GM12878 (cell line): ENCODE measurements at regions not wholly inside any gene's neighbourhood (a gene's known extent, or its start where the extent isn't known, plus 50 kb on each side); places are given as distances from the start of the nearest gene placed in this dataset.

Experiments
- ATAC-seq: fragments of 200-7000 bp; cut with Tn5 transposase; 3 replicates; pipeline ENCODE4 v1.9.1; 2020; ENCODE audit warnings: mild to moderate bottlenecking, moderate library complexity
- BruUV-seq: library from RNA; stranded (reverse); fragments of 400-500 nt; replicated peaks from 2 replicates; lab custom pipeline; 2021; lab: Mats Ljungman, UMichigan
- CTCF ChIA-PET: fragments of 300-600 bp; sonication (Branson Sonifier 250); formaldehyde crosslinking; extraction: SDS; loops from one replicate; lab custom pipeline; 2021; ENCODE audit warnings: inconsistent platforms; lab: Yijun Ruan, JAX
- POLR2A ChIA-PET: fragments of 350-600 bp; formaldehyde crosslinking; extraction: SDS; loops from one replicate; lab custom pipeline; 2021; ENCODE audit warnings: inconsistent platforms; lab: Charles Lee
- RAD21 ChIA-PET: fragments of 300-600 bp; sonication (Branson Sonifier 250); formaldehyde crosslinking; loops from one replicate; lab custom pipeline; 2023; ENCODE audit warnings: antibody characterized with exemption; ENCODE audit not compliant: unreplicated experiment; lab: Charles Lee
- SMC1A ChIA-PET: fragments of 300-600 bp; sonication (Branson Sonifier 250); formaldehyde crosslinking; loops from one replicate; lab custom pipeline; 2023; ENCODE audit not compliant: unreplicated experiment, uncharacterized antibody; lab: Charles Lee
- DNase-seq: peaks from one replicate; pipeline ENCODE4 v3.0.0-alpha.2; 2011; ENCODE audit warnings: low read depth, low spot score
- FAIRE-seq: peaks from 3 replicates; lab custom pipeline; 2011; peaks lifted over from hg19 to GRCh38; lab: Jason Lieb, UNC
- H2AFZ ChIP-seq: 2 replicates; pipeline ENCODE4 v1.6.0; 2011; ENCODE audit warnings: low read depth, low read length, control low read depth; ENCODE audit not compliant: control insufficient read depth
- H3K27ac ChIP-seq: 2 replicates; pipeline ENCODE4 v1.5.1; 2011; ENCODE audit warnings: control low read depth; ENCODE audit not compliant: control insufficient read depth, insufficient read depth
- H3K27me3 ChIP-seq, 2 experiments: replicated peaks in 1 of 2; 2 replicates each; pipeline versions ENCODE4 v1.6.0 to v1.6.1; 2011; ENCODE audit warnings: low read length in 1 of 2; ENCODE audit not compliant: control insufficient read depth in 2 of 2, insufficient read depth in 2 of 2
- H3K36me3 ChIP-seq, 2 experiments: 2 replicates each; pipeline ENCODE4 v1.5.1; 2011; ENCODE audit warnings: low read length in 1 of 2; ENCODE audit not compliant: control insufficient read depth in 2 of 2, insufficient read depth in 2 of 2
- H3K4me1 ChIP-seq: 2 replicates; pipeline ENCODE4 v1.6.1; 2011; ENCODE audit warnings: mild to moderate bottlenecking, low read length, moderate library complexity, mixed read lengths; ENCODE audit not compliant: control insufficient read depth, insufficient read depth
- H3K4me2 ChIP-seq: 2 replicates; pipeline ENCODE4 v1.6.0; 2011; ENCODE audit warnings: control low read depth; ENCODE audit not compliant: control insufficient read depth, insufficient read depth
- H3K4me3 ChIP-seq: fragments of 200-600 bp; sonication (generic); 2 replicates; pipeline ENCODE4 v1.5.1; 2016
- H3K79me2 ChIP-seq: 2 replicates; pipeline ENCODE4 v1.6.0; 2011; ENCODE audit warnings: low read length; ENCODE audit not compliant: control insufficient read depth, insufficient read depth
- H3K9ac ChIP-seq: 2 replicates; pipeline ENCODE4 v1.8.0; 2011; ENCODE audit warnings: low read length, control low read depth, mixed read lengths; ENCODE audit not compliant: control insufficient read depth, insufficient read depth
- H3K9me3 ChIP-seq: replicated peaks from 3 replicates; pipeline ENCODE4 v1.5.1; 2011; ENCODE audit warnings: mild to moderate bottlenecking, low read length; ENCODE audit not compliant: control insufficient read depth, insufficient read depth
- H4K20me1 ChIP-seq: 2 replicates; pipeline ENCODE4 v1.6.0; 2011; ENCODE audit not compliant: control insufficient read depth, insufficient read depth
- BMI1 ChIP-seq: fragments of 450-650 bp; IDR thresholded peaks from 2 replicates; pipeline ENCODE4 v1.6.1; 2016; ENCODE audit warnings: mild to moderate bottlenecking, moderate library complexity, borderline replicate concordance
- CEBPB ChIP-seq, 2 experiments: fragments of 150-350 bp in 1 of 2; IDR thresholded peaks; 2 replicates each; pipeline ENCODE4 v1.6.1; 2012 to 2014; ENCODE audit warnings: low read depth in 2 of 2, low read length in 2 of 2, borderline replicate concordance in 1 of 2, inconsistent platforms in 1 of 2
- CREM ChIP-seq: IDR thresholded peaks from 2 replicates; pipeline ENCODE4 v1.6.1; 2014; ENCODE audit warnings: antibody characterized with exemption, low read depth
- ESRRA ChIP-seq: IDR thresholded peaks from 2 replicates; pipeline ENCODE4 v1.6.1; 2012; ENCODE audit warnings: mild to moderate bottlenecking, low read length, improper control_type of control experiment
- FOS ChIP-seq: IDR thresholded peaks from 3 replicates; pipeline ENCODE4 v1.6.1; 2011; ENCODE audit warnings: borderline replicate concordance; ENCODE audit not compliant: insufficient read length; ENCODE audit errors: extremely low read depth
- HDAC6 ChIP-seq: fragments of 200-600 bp; sonication (generic); IDR thresholded peaks from one replicate; pipeline ENCODE4 v1.8.0; 2017; ENCODE audit warnings: antibody characterized with exemption; ENCODE audit not compliant: unreplicated experiment
- MYB ChIP-seq: fragments of 150-350 bp; IDR thresholded peaks from 2 replicates; pipeline ENCODE4 v1.6.1; 2014; ENCODE audit warnings: mild to moderate bottlenecking, low read depth, low read length, borderline replicate concordance
- POU2F2 ChIP-seq: IDR thresholded peaks from 3 replicates; pipeline ENCODE4 v1.6.1; 2011; ENCODE audit warnings: low read depth, mild to moderate bottlenecking, low read length, borderline replicate concordance
- RELA ChIP-seq: fragments of 450-650 bp; IDR thresholded peaks from 2 replicates; pipeline ENCODE4 v1.8.0; 2014; ENCODE audit warnings: borderline replicate concordance; ENCODE audit not compliant: partially characterized antibody
- WRNIP1 ChIP-seq: IDR thresholded peaks from 2 replicates; pipeline ENCODE4 v1.6.1; 2011; ENCODE audit warnings: low read depth, low read length, improper control_type of control experiment, borderline replicate concordance
- ZNF207 ChIP-seq: fragments of 450-650 bp; IDR thresholded peaks from 2 replicates; pipeline ENCODE4 v1.6.1; 2014; ENCODE audit warnings: antibody characterized with exemption, mild to moderate bottlenecking, borderline replicate concordance
- ZZZ3 ChIP-seq: IDR thresholded peaks from 2 replicates; pipeline ENCODE4 v1.6.1; 2011; ENCODE audit warnings: low read depth; ENCODE audit not compliant: control insufficient read depth, insufficient read length
- WGBS: methylation state at CpG from one replicate; pipeline ENCODE4 v1.1.6; 2016; ENCODE audit warnings: low lambda C conversion rate; ENCODE audit not compliant: insufficient replicate concordance, insufficient coverage; ENCODE audit errors: missing lambda C conversion rate; 5-methylcytosine and 5-hydroxymethylcytosine counted together
- in situ Hi-C: fragments of 300-500 bp; cut with MboI; formaldehyde crosslinking; loops from 9 replicates; pipeline ENCODE4 v1.14.3; 2018; ENCODE audit warnings: mixed read lengths
- intact Hi-C: fragments of 100-400 bp; cut with micrococcal nuclease; formaldehyde crosslinking; loops from one replicate; pipeline ENCODE4 v1.14.2; 2022; ENCODE audit not compliant: unreplicated experiment
- TF ChIP-seq, protein P1 (sequence below): fragments of 150-350 bp; IDR thresholded peaks from 2 replicates; pipeline ENCODE4 v1.6.1; 2016; ENCODE audit warnings: low read depth, low read length
- TF ChIP-seq, protein P2 (sequence below): fragments of 450-650 bp; IDR thresholded peaks from 2 replicates; pipeline ENCODE4 v1.6.1; 2017; ENCODE audit warnings: mild to moderate bottlenecking

DNA sequence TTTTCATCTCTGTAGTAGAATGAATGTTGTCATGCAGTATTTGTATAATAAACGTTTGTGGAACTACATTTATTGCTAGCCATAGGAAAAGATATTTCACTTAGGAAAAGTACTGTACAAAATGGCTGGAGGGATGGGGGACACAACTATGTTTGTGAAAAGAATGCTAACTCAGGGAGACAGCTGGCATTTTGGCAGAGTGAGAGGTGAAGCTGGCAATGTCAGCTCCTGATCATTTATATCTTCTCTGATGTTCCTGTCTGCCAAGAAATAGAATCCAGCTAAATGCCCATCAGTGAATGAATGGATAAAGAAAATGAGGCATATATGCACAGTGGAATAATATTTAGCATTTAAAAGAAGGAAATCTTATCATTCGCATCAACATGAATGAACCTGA is 313.0 kb upstream of the IRAK1BP1 start:
- no peaks in the 10 kb centered on the region for H3K27me3 ChIP-seq
- 43% methylated on average over 2 of the region's 2 CpGs for WGBS
- intact Hi-C loops: no loop called here
- TF ChIP-seq RELA (no peak), CREM (no peak), POU2F2 (no peak)
- TF ChIP-seq, protein P1, sequence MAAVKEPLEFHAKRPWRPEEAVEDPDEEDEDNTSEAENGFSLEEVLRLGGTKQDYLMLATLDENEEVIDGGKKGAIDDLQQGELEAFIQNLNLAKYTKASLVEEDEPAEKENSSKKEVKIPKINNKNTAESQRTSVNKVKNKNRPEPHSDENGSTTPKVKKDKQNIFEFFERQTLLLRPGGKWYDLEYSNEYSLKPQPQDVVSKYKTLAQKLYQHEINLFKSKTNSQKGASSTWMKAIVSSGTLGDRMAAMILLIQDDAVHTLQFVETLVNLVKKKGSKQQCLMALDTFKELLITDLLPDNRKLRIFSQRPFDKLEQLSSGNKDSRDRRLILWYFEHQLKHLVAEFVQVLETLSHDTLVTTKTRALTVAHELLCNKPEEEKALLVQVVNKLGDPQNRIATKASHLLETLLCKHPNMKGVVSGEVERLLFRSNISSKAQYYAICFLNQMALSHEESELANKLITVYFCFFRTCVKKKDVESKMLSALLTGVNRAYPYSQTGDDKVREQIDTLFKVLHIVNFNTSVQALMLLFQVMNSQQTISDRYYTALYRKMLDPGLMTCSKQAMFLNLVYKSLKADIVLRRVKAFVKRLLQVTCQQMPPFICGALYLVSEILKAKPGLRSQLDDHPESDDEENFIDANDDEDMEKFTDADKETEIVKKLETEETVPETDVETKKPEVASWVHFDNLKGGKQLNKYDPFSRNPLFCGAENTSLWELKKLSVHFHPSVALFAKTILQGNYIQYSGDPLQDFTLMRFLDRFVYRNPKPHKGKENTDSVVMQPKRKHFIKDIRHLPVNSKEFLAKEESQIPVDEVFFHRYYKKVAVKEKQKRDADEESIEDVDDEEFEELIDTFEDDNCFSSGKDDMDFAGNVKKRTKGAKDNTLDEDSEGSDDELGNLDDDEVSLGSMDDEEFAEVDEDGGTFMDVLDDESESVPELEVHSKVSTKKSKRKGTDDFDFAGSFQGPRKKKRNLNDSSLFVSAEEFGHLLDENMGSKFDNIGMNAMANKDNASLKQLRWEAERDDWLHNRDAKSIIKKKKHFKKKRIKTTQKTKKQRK: no peak
- no peak overlapping the region for H3K9ac ChIP-seq
- BruUV-seq: no TSS peak
- no peaks in the 10 kb centered on the region for H4K20me1 ChIP-seq
- no peak for DNase-seq
- ChIA-PET SMC1A (no interaction called here), RAD21 (no interaction called here), POLR2A (no interaction called here), CTCF (no interaction called here)
- H2AFZ ChIP-seq: no peak overlapping the region
- no peak for FAIRE-seq
- H3K79me2 ChIP-seq: no peaks in the 10 kb centered on the region
- no peak for ATAC-seq
- no peak overlapping the region for H3K4me2 ChIP-seq
- H3K36me3 ChIP-seq: no peaks in the 10 kb centered on the region
- H3K27ac ChIP-seq: no peak overlapping the region
- in situ Hi-C loops: no loop called here
- no peak overlapping the region for H3K4me3 ChIP-seq
- no peaks in the 10 kb centered on the region; the same call in 2 of the 3 replicates for H3K9me3 ChIP-seq
- no peaks in the 10 kb centered on the region for H3K4me1 ChIP-seq

DNA sequence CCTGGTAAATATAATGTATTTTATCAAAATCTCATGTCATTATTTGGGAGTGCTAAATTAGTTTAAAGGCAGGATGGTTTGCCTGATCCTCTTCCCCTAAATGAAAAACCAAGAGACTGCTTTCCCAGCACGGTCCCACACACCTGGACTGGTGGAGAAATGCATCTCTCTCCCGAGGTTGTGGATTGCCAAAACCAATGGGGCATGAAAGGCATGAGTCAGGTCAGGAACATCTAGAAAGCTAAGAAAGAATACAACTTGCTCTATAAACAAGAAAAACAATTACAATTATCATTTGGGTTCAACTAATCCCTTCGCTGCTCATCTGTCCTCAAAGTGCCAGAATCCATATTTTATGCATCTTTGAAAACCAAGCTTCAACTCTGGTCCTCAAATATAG is 308.3 kb upstream of the IRAK1BP1 start:
- BruUV-seq: no TSS peak
- H3K4me3 ChIP-seq: no peak overlapping the region
- H3K4me2 ChIP-seq: no peak overlapping the region
- no peaks in the 10 kb centered on the region; the same call in 2 of the 3 replicates for H3K9me3 ChIP-seq
- in situ Hi-C loops (no loop called here), intact Hi-C loops (no loop called here)
- H3K27me3 ChIP-seq: no peaks in the 10 kb centered on the region
- H3K9ac ChIP-seq: no peak overlapping the region
- RAD21 ChIA-PET: no interaction called here
- FAIRE-seq (no peak), DNase-seq (no peak), ATAC-seq (no peak)
- H3K79me2 ChIP-seq: no peaks in the 10 kb centered on the region
- POLR2A ChIA-PET: no interaction called here
- no peak overlapping the region for H2AFZ ChIP-seq
- SMC1A ChIA-PET: no interaction called here
- no peaks in the 10 kb centered on the region for H4K20me1 ChIP-seq
- WGBS: 7% methylated on average over 3 of the region's 3 CpGs
- CTCF ChIA-PET: no interaction called here
- H3K4me1 ChIP-seq: no peaks in the 10 kb centered on the region
- no peak overlapping the region for H3K27ac ChIP-seq
- no peaks in the 10 kb centered on the region for H3K36me3 ChIP-seq
- TF ChIP-seq WRNIP1 (no peak), BMI1 (no peak), ZZZ3 (no peak), CEBPB (IDR thresholded peaks at IDR 0.05; ENCODE audit: borderline replicate concordance in 1 of 2, low read depth in 2 of 2, low read length in 2 of 2) (no peak), FOS (no peak), ZNF207 (no peak), MYB (no peak), POU2F2 (no peak), HDAC6 (no peak), ESRRA (no peak)
- TF ChIP-seq, protein P2, sequence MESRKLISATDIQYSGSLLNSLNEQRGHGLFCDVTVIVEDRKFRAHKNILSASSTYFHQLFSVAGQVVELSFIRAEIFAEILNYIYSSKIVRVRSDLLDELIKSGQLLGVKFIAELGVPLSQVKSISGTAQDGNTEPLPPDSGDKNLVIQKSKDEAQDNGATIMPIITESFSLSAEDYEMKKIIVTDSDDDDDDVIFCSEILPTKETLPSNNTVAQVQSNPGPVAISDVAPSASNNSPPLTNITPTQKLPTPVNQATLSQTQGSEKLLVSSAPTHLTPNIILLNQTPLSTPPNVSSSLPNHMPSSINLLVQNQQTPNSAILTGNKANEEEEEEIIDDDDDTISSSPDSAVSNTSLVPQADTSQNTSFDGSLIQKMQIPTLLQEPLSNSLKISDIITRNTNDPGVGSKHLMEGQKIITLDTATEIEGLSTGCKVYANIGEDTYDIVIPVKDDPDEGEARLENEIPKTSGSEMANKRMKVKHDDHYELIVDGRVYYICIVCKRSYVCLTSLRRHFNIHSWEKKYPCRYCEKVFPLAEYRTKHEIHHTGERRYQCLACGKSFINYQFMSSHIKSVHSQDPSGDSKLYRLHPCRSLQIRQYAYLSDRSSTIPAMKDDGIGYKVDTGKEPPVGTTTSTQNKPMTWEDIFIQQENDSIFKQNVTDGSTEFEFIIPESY: no peak
